KBM-7 (cell line): ENCODE measurements at regions not wholly inside any gene's neighbourhood (a gene's known extent, or its start where the extent isn't known, plus 50 kb on each side); places are given as distances from the start of the nearest gene placed in this dataset.

Experiments used
- DNase-seq: peaks from one replicate; pipeline ENCODE4 v3.0.0-alpha.2; 2015
- in situ Hi-C: fragments of 300-500 bp; cut with MboI; formaldehyde crosslinking; loops from 2 replicates; pipeline ENCODE4 v1.14.3; 2020; ENCODE audit warnings: low sequenced_read_pairs, low pct_unique_long_range_greater_than_20kb, mixed read lengths

- in situ Hi-C loops, result no loop called here
- DNase-seq, result no peak
These were observed 373.3 kb upstream of the DIAPH2 start for GRCh38 chrX:96311366-96311765.

GRCh38 chrX:96314985-96315384 is 369.7 kb upstream of the DIAPH2 start:
- in situ Hi-C loops, result no loop called here
- DNase-seq, result no peak

GRCh38 chrX:96361844-96362243 is 322.8 kb upstream of the DIAPH2 start:
- in situ Hi-C loops, result no loop called here
- DNase-seq, result no peak

- in situ Hi-C loops, result no loop called here
- DNase-seq, result peak; percentile 72
These were observed 312.2 kb upstream of the DIAPH2 start for GRCh38 chrX:96372313-96373046.

GRCh38 chrX:96373047-96373355 is 311.6 kb upstream of the DIAPH2 start:
- in situ Hi-C loops, result no loop called here
- DNase-seq, result no peak

- in situ Hi-C loops, result no loop called here
- no peak for DNase-seq
These were observed 308.4 kb upstream of the DIAPH2 start for GRCh38 chrX:96376266-96376665.

GRCh38 chrX:96379951-96380350 is 304.7 kb upstream of the DIAPH2 start:
- DNase-seq, result no peak
- in situ Hi-C loops, result no loop called here

GRCh38 chrX:96382018-96382417 is 302.6 kb upstream of the DIAPH2 start:
- in situ Hi-C loops, result no loop called here
- no peak for DNase-seq

GRCh38 chrX:96383428-96383827 is 301.2 kb upstream of the DIAPH2 start:
- no peak for DNase-seq
- in situ Hi-C loops, result no loop called here

GRCh38 chrX:96386325-96386724 is 298.3 kb upstream of the DIAPH2 start:
- no peak for DNase-seq
- in situ Hi-C loops, result no loop called here

GRCh38 chrX:96386981-96387380 is 297.7 kb upstream of the DIAPH2 start:
- in situ Hi-C loops, result no loop called here

GRCh38 chrX:96387801-96388200 is 296.8 kb upstream of the DIAPH2 start:
- in situ Hi-C loops, result no loop called here

More at GRCh38 chrX:96386981-96387380, 297.7 kb upstream of the DIAPH2 start:
- DNase-seq, result no peak

GRCh38 chrX:96389281-96390047 is 295.2 kb upstream of the DIAPH2 start:
- in situ Hi-C loops, result no loop called here
- no peak for DNase-seq

More at GRCh38 chrX:96387801-96388200, 296.8 kb upstream of the DIAPH2 start:
- DNase-seq, result no peak

GRCh38 chrX:96394598-96394997 is 290.0 kb upstream of the DIAPH2 start:
- in situ Hi-C loops, result no loop called here
- DNase-seq, result no peak

- in situ Hi-C loops, result no loop called here
These were observed 281.2 kb upstream of the DIAPH2 start for GRCh38 chrX:96403446-96403845.

GRCh38 chrX:96405842-96406241 is 278.8 kb upstream of the DIAPH2 start:
- no peak for DNase-seq
- in situ Hi-C loops, result no loop called here

More at GRCh38 chrX:96403446-96403845, 281.2 kb upstream of the DIAPH2 start:
- no peak for DNase-seq

GRCh38 chrX:96407072-96407471 is 277.6 kb upstream of the DIAPH2 start:
- in situ Hi-C loops, result no loop called here
- DNase-seq, result no peak

- no peak for DNase-seq
- in situ Hi-C loops, result no loop called here
These were observed 277.1 kb upstream of the DIAPH2 start for GRCh38 chrX:96407501-96407900.

- no peak for DNase-seq
- in situ Hi-C loops, result no loop called here
These were observed 276.7 kb upstream of the DIAPH2 start for GRCh38 chrX:96407981-96408380.

- in situ Hi-C loops, result no loop called here
- no peak for DNase-seq
These were observed 273.7 kb upstream of the DIAPH2 start for GRCh38 chrX:96410927-96411326.

GRCh38 chrX:96417695-96418094 is 266.9 kb upstream of the DIAPH2 start:
- DNase-seq, result peak; percentile 16

More at GRCh38 chrX:96417695-96418094, 266.9 kb upstream of the DIAPH2 start:
- in situ Hi-C loops, result no loop called here
